H1 (cell line): ENCODE measurements at regions not wholly inside any gene's neighbourhood (a gene's known extent, or its start where the extent isn't known, plus 50 kb on each side); places are given as distances from the start of the nearest gene placed in this dataset.

Source experiments
- ASH2L ChIP-seq: fragments of 200-600, 300-600 bp; sonication (generic); IDR thresholded peaks from one replicate; pipeline ENCODE4 v1.7.1; 2017; ENCODE audit warnings: low read length
- ATF3 ChIP-seq: IDR thresholded peaks from 2 replicates; pipeline ENCODE4 v1.6.1; 2011; ENCODE audit warnings: low read depth, mild to moderate bottlenecking, low read length; ENCODE audit not compliant: insufficient read depth
- BACH1 ChIP-seq: IDR thresholded peaks from 2 replicates; pipeline ENCODE4 v1.6.1; 2012; ENCODE audit warnings: low read length, improper control_type of control experiment
- CHD7 ChIP-seq: fragments of 300-600 bp; sonication (generic); IDR thresholded peaks from 2 replicates; pipeline ENCODE4 v1.7.1; 2012; ENCODE audit warnings: low read length, moderate library complexity, mild to moderate bottlenecking, inconsistent platforms; ENCODE audit not compliant: insufficient replicate concordance
- FOSL1 ChIP-seq: IDR thresholded peaks from 2 replicates; pipeline ENCODE4 v1.6.1; 2011; ENCODE audit warnings: mild to moderate bottlenecking, low read depth, low read length, moderate library complexity; ENCODE audit not compliant: insufficient read depth
- KDM4A ChIP-seq: IDR thresholded peaks from one replicate; pipeline ENCODE4 v1.7.1; 2012; ENCODE audit warnings: low read depth, mild to moderate bottlenecking, moderate library complexity, low read length, inconsistent platforms; ENCODE audit not compliant: severe bottlenecking
- POLR2A ChIP-seq, 2 experiments: IDR thresholded peaks; 1 replicate in 1 of 2; 2 replicates in 1 of 2; pipeline ENCODE4 v1.6.1; 2011; ENCODE audit warnings: low read depth in 2 of 2, low read length in 2 of 2, mild to moderate bottlenecking in 2 of 2; ENCODE audit errors: control extremely low read depth in 1 of 2
- SRF ChIP-seq: IDR thresholded peaks from 2 replicates; pipeline ENCODE4 v1.6.1; 2011; ENCODE audit warnings: mild to moderate bottlenecking, low read depth, low read length, moderate library complexity

GRCh38 chr17:72411124-72411563 is 290.3 kb downstream of the SOX9 start (continued):
- TF ChIP-seq CHD7, result no peak
- TF ChIP-seq BACH1, result no peak
- no peak for TF ChIP-seq SRF
- TF ChIP-seq FOSL1, result no peak
- no peak for TF ChIP-seq ASH2L
- no peak for TF ChIP-seq POLR2A (IDR thresholded peaks at IDR 0.05; ENCODE audit: control extremely low read depth in 1 of 2, low read depth in 2 of 2, low read length in 2 of 2)
- TF ChIP-seq KDM4A, result no peak
- TF ChIP-seq ATF3, result no peak
